Neural cell (in vitro differentiated cells): ENCODE measurements at regions not wholly inside any gene's neighbourhood (a gene's known extent, or its start where the extent isn't known, plus 50 kb on each side); places are given as distances from the start of the nearest gene placed in this dataset.

ENCODE experiments used
- H2AFZ ChIP-seq: fragments of 200-600, 300-800 bp; sonication (generic), shearing (Covaris generic); 2 replicates; pipeline ENCODE4 v1.6.0; 2014; ENCODE audit warnings: low read depth, mild to moderate bottlenecking, antibody characterized with exemption, low read length, moderate library complexity
- H3F3A ChIP-seq: fragments of 200-600 bp; shearing (Covaris generic); 2 replicates; pipeline ENCODE4 v1.6.1; 2016; ENCODE audit warnings: mild to moderate bottlenecking, moderate library complexity, mixed read lengths, antibody characterized with exemption, low read length; ENCODE audit not compliant: insufficient read depth, poor library complexity, severe bottlenecking
- H3K27ac ChIP-seq: fragments of 200-600, 300-800 bp; sonication (generic), shearing (Covaris generic); 2 replicates; pipeline ENCODE4 v1.5.1; 2014; ENCODE audit warnings: mild to moderate bottlenecking, low read length, moderate library complexity
- H3K27me3 ChIP-seq: fragments of 300-800, 200-600 bp; sonication (generic), shearing (Covaris generic); 2 replicates; pipeline ENCODE4 v1.6.0; 2014; ENCODE audit warnings: mild to moderate bottlenecking, low read depth, low read length, moderate library complexity; ENCODE audit not compliant: insufficient read depth
- H3K36me3 ChIP-seq: fragments of 300-800, 200-600 bp; sonication (generic), shearing (Covaris generic); 2 replicates; pipeline ENCODE4 v1.5.1; 2014; ENCODE audit warnings: mild to moderate bottlenecking, antibody characterized with exemption, low read length, moderate library complexity; ENCODE audit not compliant: insufficient read depth
- H3K4me2 ChIP-seq: fragments of 300-800, 200-600 bp; sonication (generic), shearing (Covaris generic); 2 replicates; pipeline ENCODE4 v1.6.0; 2014; ENCODE audit warnings: mild to moderate bottlenecking, low read length
- H3K4me3 ChIP-seq: fragments of 300-800, 200-600 bp; sonication (generic), shearing (Covaris generic); 2 replicates; pipeline ENCODE4 v1.5.1; 2014; ENCODE audit warnings: mild to moderate bottlenecking, low read length, moderate library complexity
- H3K79me2 ChIP-seq: fragments of 200-600 bp; shearing (Covaris generic); replicated peaks from 2 replicates; pipeline ENCODE4 v1.6.0; 2014; ENCODE audit warnings: mild to moderate bottlenecking, low read length, moderate library complexity; ENCODE audit not compliant: insufficient read depth
- H3K9ac ChIP-seq: fragments of 300-800, 200-600 bp; sonication (generic), shearing (Covaris generic); 2 replicates; pipeline ENCODE4 v1.6.1; 2016; ENCODE audit warnings: mild to moderate bottlenecking, low read length, mixed read lengths
- H3K9me2 ChIP-seq: fragments of 200-600 bp; shearing (Covaris generic); 2 replicates; pipeline ENCODE4 v1.6.1; 2016; ENCODE audit warnings: mild to moderate bottlenecking, low read length, mixed read lengths; ENCODE audit not compliant: insufficient read depth
- H3K9me3 ChIP-seq: fragments of 200-600, 300-800 bp; sonication (generic), shearing (Covaris generic); 2 replicates; pipeline ENCODE4 v1.6.1; 2016; ENCODE audit warnings: mild to moderate bottlenecking, mixed run types, low read length, moderate library complexity, mixed read lengths
- H4K20me1 ChIP-seq: fragments of 200-600 bp; shearing (Covaris generic); 2 replicates; pipeline ENCODE4 v1.6.1; 2016; ENCODE audit warnings: mild to moderate bottlenecking, mixed run types; ENCODE audit not compliant: insufficient read depth
- EP300 ChIP-seq: fragments of 450-650 bp; conservative IDR thresholded peaks from 2 replicates; pipeline ENCODE4 v1.6.1; 2014; ENCODE audit warnings: antibody characterized with exemption, mild to moderate bottlenecking, moderate library complexity; ENCODE audit not compliant: poor library complexity, severe bottlenecking
- EZH2 ChIP-seq: fragments of 200-600, 300-800 bp; shearing (Covaris generic), sonication (generic); IDR thresholded peaks from 2 replicates; pipeline ENCODE4 v1.6.1; 2014; ENCODE audit warnings: antibody characterized with exemption, low read length, borderline replicate concordance, mild to moderate bottlenecking; ENCODE audit not compliant: insufficient read depth, poor library complexity, severe bottlenecking
- MXI1 ChIP-seq: fragments of 450-650 bp; conservative IDR thresholded peaks from 2 replicates; pipeline ENCODE4 v1.6.1; 2014; ENCODE audit warnings: antibody characterized with exemption, mild to moderate bottlenecking; ENCODE audit not compliant: poor library complexity, severe bottlenecking
- POLR2AphosphoS5 ChIP-seq: IDR thresholded peaks from 2 replicates; pipeline ENCODE4 v1.6.1; 2012
- RAD21 ChIP-seq: fragments of 450-650 bp; conservative IDR thresholded peaks from 2 replicates; pipeline ENCODE4 v1.6.1; 2014; ENCODE audit warnings: antibody characterized with exemption, mild to moderate bottlenecking, moderate library complexity
- SMC3 ChIP-seq: fragments of 450-650 bp; conservative IDR thresholded peaks from 2 replicates; pipeline ENCODE4 v1.6.1; 2014; ENCODE audit warnings: antibody characterized with exemption, mild to moderate bottlenecking, moderate library complexity; ENCODE audit not compliant: poor library complexity
- TAF1 ChIP-seq: IDR thresholded peaks from 2 replicates; pipeline ENCODE4 v1.6.1; 2012; ENCODE audit warnings: low read depth
- TF ChIP-seq, protein P1 (sequence below): fragments of 450-650 bp; IDR thresholded peaks from 2 replicates; pipeline ENCODE4 v1.5.1; 2014; ENCODE audit warnings: antibody characterized with exemption, mild to moderate bottlenecking, moderate library complexity; ENCODE audit not compliant: poor library complexity, severe bottlenecking
- TF ChIP-seq, protein P2 (sequence below): IDR thresholded peaks from 2 replicates; pipeline ENCODE4 v1.6.1; 2012; ENCODE audit warnings: borderline replicate concordance

DNA sequence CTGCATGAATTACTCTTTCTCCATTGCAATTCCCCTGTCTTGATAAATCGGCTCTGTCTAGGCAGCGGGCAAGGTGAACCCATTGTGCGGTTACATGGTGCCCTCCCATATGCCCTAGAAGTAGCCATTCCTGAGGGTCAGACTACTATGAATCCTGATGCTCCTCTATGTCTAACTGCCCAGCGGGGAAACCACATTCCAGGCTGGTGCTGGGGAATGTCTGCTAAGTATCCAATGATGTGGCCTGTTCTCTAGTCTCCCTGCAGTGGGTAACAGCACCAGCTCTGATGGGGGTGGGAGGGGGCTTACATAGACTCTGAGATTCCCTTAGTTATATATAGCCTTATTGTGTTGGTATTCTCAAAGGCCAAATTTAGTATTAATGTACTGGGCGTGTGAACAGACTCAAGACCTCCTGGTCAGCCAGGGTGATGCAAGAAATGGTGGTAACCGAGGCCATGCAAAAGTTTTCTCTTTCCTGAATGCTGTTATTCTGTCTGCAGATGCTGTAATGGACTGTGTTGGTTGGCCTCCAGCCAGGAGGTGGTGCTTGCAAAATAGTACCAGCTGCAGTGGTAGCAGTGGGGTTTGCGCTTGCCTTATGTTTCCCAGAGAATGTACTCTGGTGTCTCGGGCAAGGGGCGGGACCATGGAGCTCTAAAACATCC lies 564.8 kb upstream of the SLITRK1 start:
- no peaks in the 10 kb centered on the region for H3K79me2 ChIP-seq
- H3K9ac ChIP-seq, result no peak overlapping the region
- H3K9me3 ChIP-seq, result no peaks in the 10 kb centered on the region
- no peak overlapping the region for H3K27ac ChIP-seq
- no peaks in the 10 kb centered on the region for H3K9me2 ChIP-seq
- H2AFZ ChIP-seq, result no peak overlapping the region
- no peak overlapping the region for H3K4me3 ChIP-seq
- no peak for TF ChIP-seq RAD21
- no peak for TF ChIP-seq TAF1
- no peak for TF ChIP-seq EP300
- H3K27me3 ChIP-seq, result no peaks in the 10 kb centered on the region
- no peaks in the 10 kb centered on the region for H4K20me1 ChIP-seq
- H3K4me2 ChIP-seq, result no peak overlapping the region
- no peaks in the 10 kb centered on the region for H3F3A ChIP-seq
- H3K36me3 ChIP-seq, result no peaks in the 10 kb centered on the region

DNA sequence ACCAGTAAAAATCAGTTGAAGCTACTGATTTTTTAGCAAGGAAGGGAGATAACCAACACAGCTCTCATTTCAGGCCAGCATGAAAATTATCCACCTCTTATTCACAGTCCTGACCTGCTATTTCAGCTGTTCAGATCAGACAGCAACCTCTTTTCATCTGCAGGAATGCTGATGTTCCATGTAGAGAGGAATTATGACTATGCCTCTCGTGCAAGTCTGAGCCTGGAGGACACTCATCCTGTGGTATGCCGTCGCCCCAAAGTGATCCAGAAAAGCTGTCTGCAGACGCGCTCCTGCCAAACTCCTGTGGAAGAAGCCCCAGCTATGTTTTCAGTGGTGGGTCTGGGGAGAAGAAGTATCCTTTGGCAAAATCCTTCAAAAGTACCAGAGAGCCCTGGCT lies 563.5 kb upstream of the SLITRK1 start:
- Histone ChIP-seq H4K20me1 (no peaks in the 10 kb centered on the region), H3K36me3 (no peaks in the 10 kb centered on the region), H3K79me2 (no peaks in the 10 kb centered on the region), H3K4me2 (no peak overlapping the region), H3K9me3 (no peaks in the 10 kb centered on the region), H3K9me2 (no peaks in the 10 kb centered on the region), H3K4me3 (no peak overlapping the region), H3F3A (no peaks in the 10 kb centered on the region), H3K27me3 (no peaks in the 10 kb centered on the region), H3K9ac (no peak overlapping the region), H3K27ac (no peak overlapping the region), H2AFZ (no peak overlapping the region)
- TF ChIP-seq, protein P1, sequence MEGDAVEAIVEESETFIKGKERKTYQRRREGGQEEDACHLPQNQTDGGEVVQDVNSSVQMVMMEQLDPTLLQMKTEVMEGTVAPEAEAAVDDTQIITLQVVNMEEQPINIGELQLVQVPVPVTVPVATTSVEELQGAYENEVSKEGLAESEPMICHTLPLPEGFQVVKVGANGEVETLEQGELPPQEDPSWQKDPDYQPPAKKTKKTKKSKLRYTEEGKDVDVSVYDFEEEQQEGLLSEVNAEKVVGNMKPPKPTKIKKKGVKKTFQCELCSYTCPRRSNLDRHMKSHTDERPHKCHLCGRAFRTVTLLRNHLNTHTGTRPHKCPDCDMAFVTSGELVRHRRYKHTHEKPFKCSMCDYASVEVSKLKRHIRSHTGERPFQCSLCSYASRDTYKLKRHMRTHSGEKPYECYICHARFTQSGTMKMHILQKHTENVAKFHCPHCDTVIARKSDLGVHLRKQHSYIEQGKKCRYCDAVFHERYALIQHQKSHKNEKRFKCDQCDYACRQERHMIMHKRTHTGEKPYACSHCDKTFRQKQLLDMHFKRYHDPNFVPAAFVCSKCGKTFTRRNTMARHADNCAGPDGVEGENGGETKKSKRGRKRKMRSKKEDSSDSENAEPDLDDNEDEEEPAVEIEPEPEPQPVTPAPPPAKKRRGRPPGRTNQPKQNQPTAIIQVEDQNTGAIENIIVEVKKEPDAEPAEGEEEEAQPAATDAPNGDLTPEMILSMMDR, result no peak
- TF ChIP-seq, protein P2, sequence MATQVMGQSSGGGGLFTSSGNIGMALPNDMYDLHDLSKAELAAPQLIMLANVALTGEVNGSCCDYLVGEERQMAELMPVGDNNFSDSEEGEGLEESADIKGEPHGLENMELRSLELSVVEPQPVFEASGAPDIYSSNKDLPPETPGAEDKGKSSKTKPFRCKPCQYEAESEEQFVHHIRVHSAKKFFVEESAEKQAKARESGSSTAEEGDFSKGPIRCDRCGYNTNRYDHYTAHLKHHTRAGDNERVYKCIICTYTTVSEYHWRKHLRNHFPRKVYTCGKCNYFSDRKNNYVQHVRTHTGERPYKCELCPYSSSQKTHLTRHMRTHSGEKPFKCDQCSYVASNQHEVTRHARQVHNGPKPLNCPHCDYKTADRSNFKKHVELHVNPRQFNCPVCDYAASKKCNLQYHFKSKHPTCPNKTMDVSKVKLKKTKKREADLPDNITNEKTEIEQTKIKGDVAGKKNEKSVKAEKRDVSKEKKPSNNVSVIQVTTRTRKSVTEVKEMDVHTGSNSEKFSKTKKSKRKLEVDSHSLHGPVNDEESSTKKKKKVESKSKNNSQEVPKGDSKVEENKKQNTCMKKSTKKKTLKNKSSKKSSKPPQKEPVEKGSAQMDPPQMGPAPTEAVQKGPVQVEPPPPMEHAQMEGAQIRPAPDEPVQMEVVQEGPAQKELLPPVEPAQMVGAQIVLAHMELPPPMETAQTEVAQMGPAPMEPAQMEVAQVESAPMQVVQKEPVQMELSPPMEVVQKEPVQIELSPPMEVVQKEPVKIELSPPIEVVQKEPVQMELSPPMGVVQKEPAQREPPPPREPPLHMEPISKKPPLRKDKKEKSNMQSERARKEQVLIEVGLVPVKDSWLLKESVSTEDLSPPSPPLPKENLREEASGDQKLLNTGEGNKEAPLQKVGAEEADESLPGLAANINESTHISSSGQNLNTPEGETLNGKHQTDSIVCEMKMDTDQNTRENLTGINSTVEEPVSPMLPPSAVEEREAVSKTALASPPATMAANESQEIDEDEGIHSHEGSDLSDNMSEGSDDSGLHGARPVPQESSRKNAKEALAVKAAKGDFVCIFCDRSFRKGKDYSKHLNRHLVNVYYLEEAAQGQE, result no peak
- no peak for TF ChIP-seq RAD21
- no peak for TF ChIP-seq POLR2AphosphoS5
- TF ChIP-seq EP300, result no peak
- TF ChIP-seq MXI1, result no peak

DNA sequence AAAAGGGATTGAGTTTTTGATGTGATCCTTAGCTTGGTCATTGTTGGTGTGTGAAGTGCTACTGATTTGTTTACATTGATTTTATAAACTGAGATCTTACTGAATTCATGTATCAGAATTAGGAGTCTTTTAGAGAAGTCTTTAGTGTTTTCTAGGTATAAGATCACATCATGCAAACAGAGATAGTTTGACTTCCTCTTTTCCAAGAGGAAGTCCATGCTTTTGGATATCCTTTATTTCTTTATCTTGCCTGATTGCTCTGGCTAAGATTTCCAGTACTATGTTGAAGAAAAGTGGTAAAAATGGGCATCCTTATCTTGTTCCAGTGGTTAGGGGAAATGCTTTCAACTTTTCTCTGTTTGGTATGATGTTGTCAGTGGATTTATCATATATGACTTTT lies 561.2 kb upstream of the SLITRK1 start:
- Histone ChIP-seq H3K27ac (no peak overlapping the region), H3K9me2 (no peaks in the 10 kb centered on the region), H3K27me3 (no peaks in the 10 kb centered on the region), H3K9ac (no peak overlapping the region), H4K20me1 (no peaks in the 10 kb centered on the region), H3K4me3 (no peak overlapping the region), H3F3A (no peaks in the 10 kb centered on the region), H3K9me3 (no peaks in the 10 kb centered on the region), H3K36me3 (no peaks in the 10 kb centered on the region), H3K4me2 (no peak overlapping the region), H3K79me2 (no peaks in the 10 kb centered on the region), H2AFZ (no peak overlapping the region)
- TF ChIP-seq SMC3 (no peak), TAF1 (no peak), EP300 (no peak), EZH2 (no peak)
